Inflammatory macrophage treated with lipopolysaccharide for 1 hour (primary cell): ENCODE measurements at regions not wholly inside any gene's neighbourhood (a gene's known extent, or its start where the extent isn't known, plus 50 kb on each side); places are given as distances from the start of the nearest gene placed in this dataset.

Experiments used
- DNase-seq, 2 donors: peaks; one replicate each; pipeline ENCODE4 v3.0.0-alpha.2; 2020 to 2022

GRCh38 chr1:70895531-70895930, 152.1 kb downstream of the PTGER3 start:
- no peak for DNase-seq

- no peak for DNase-seq
These were observed 151.4 kb downstream of the PTGER3 start for GRCh38 chr1:70896224-70896623.

- no peak for DNase-seq
These were observed 150.3 kb downstream of the PTGER3 start for GRCh38 chr1:70897273-70897672.

- DNase-seq = no peak
These were observed 147.9 kb downstream of the PTGER3 start for GRCh38 chr1:70899735-70900134.

GRCh38 chr1:70902211-70902610, 145.4 kb downstream of the PTGER3 start:
- DNase-seq = no peak

GRCh38 chr1:70906800-70907199, 140.8 kb downstream of the PTGER3 start:
- peak in 1 of 2 donors; percentile 15 for DNase-seq

GRCh38 chr1:70907563-70908310, 139.9 kb downstream of the PTGER3 start:
- no peak for DNase-seq

- DNase-seq = no peak
These were observed 138.3 kb downstream of the PTGER3 start for GRCh38 chr1:70909262-70909822.

- DNase-seq = peak; percentile 21 to 38
These were observed 137.6 kb downstream of the PTGER3 start for GRCh38 chr1:70910013-70910412.

GRCh38 chr1:70911861-70912260, 135.8 kb downstream of the PTGER3 start:
- no peak for DNase-seq

GRCh38 chr1:70914224-70914623, 133.4 kb downstream of the PTGER3 start:
- DNase-seq = no peak

- DNase-seq = no peak
These were observed 132.2 kb downstream of the PTGER3 start for GRCh38 chr1:70915258-70916033.

GRCh38 chr1:70916034-70916427, 131.6 kb downstream of the PTGER3 start:
- DNase-seq = no peak

GRCh38 chr1:70919706-70920323, 127.8 kb downstream of the PTGER3 start:
- no peak for DNase-seq
